Neutrophil (primary cell): ENCODE measurements at regions not wholly inside any gene's neighbourhood (a gene's known extent, or its start where the extent isn't known, plus 50 kb on each side); places are given as distances from the start of the nearest gene placed in this dataset.

Source experiments
- H3K27ac ChIP-seq: fragments of 200-600 bp; sonication (generic); 2 replicates; pipeline ENCODE4 v1.5.1; 2016; ENCODE audit warnings: mild to moderate bottlenecking, moderate library complexity
- H3K27me3 ChIP-seq: fragments of 200-600 bp; sonication (generic); 2 replicates; pipeline ENCODE4 v1.6.0; 2016; ENCODE audit warnings: mild to moderate bottlenecking
- H3K36me3 ChIP-seq: fragments of 200-600 bp; sonication (generic); 2 replicates; pipeline ENCODE4 v1.5.1; 2017
- H3K4me1 ChIP-seq, 2 experiments: fragments of 200-600 bp in 1 of 2; sonication (generic) in 1 of 2; 1 replicate in 1 of 2; 2 replicates in 1 of 2; pipeline versions ENCODE4 v1.5.1 to v1.6.1; 2013 to 2016; ENCODE audit warnings: low read depth in 1 of 2, low read length in 1 of 2, mild to moderate bottlenecking in 1 of 2, moderate library complexity in 1 of 2; ENCODE audit not compliant: control insufficient read depth in 1 of 2, insufficient read depth in 1 of 2
- H3K4me3 ChIP-seq, 2 experiments: fragments of 200-600 bp in 1 of 2; sonication (generic) in 1 of 2; 1 replicate in 1 of 2; 2 replicates in 1 of 2; pipeline ENCODE4 v1.5.1; 2013 to 2016; ENCODE audit warnings: low read depth in 1 of 2, low read length in 1 of 2, mild to moderate bottlenecking in 1 of 2, moderate library complexity in 1 of 2
- H3K9me3 ChIP-seq: fragments of 200-600 bp; sonication (generic); 2 replicates; pipeline ENCODE4 v1.5.1; 2016
- TF ChIP-seq, protein P1 (sequence below): fragments of 200-600 bp; sonication (generic); IDR thresholded peaks from 2 replicates; pipeline ENCODE4 v1.5.1; 2016; ENCODE audit warnings: antibody characterized with exemption

DNA sequence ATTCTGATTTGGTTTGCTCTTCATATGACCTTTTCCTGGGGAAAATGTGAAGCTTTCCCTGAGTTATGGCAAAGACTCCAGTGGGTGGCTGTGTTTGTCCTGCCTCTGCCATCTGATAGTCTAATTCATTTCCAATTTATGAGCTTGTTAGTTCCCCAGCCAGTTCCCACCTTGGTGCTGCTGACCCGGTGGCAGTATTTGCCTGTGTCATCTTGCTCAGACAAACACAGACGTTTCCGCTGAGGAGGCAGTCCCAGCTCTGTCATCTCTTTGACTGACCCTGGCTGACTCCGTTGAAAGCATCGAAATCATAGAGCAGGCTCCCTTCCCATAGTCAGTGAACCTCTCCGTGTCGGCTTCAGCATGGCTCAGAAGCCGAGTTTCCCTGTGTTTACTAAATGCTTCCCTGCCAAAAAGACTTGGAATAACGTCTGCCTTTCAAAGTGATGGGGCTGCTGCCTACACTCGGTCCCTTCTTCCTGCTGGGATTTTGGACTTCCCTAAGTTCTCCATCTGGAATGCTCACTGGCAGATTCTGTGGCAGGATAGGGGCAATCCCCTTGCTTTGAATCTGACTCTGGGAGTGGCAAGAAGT is 538.3 kb downstream of the NPIPA7 start:
- Histone ChIP-seq H3K27me3 (no peaks in the 10 kb centered on the region), H3K4me1 (no peaks in the 10 kb centered on the region), H3K4me3 (no peak overlapping the region), H3K36me3 (no peaks in the 10 kb centered on the region), H3K9me3 (no peaks in the 10 kb centered on the region), H3K27ac (no peak overlapping the region)
- TF ChIP-seq, protein P1, sequence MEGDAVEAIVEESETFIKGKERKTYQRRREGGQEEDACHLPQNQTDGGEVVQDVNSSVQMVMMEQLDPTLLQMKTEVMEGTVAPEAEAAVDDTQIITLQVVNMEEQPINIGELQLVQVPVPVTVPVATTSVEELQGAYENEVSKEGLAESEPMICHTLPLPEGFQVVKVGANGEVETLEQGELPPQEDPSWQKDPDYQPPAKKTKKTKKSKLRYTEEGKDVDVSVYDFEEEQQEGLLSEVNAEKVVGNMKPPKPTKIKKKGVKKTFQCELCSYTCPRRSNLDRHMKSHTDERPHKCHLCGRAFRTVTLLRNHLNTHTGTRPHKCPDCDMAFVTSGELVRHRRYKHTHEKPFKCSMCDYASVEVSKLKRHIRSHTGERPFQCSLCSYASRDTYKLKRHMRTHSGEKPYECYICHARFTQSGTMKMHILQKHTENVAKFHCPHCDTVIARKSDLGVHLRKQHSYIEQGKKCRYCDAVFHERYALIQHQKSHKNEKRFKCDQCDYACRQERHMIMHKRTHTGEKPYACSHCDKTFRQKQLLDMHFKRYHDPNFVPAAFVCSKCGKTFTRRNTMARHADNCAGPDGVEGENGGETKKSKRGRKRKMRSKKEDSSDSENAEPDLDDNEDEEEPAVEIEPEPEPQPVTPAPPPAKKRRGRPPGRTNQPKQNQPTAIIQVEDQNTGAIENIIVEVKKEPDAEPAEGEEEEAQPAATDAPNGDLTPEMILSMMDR: no peak

DNA sequence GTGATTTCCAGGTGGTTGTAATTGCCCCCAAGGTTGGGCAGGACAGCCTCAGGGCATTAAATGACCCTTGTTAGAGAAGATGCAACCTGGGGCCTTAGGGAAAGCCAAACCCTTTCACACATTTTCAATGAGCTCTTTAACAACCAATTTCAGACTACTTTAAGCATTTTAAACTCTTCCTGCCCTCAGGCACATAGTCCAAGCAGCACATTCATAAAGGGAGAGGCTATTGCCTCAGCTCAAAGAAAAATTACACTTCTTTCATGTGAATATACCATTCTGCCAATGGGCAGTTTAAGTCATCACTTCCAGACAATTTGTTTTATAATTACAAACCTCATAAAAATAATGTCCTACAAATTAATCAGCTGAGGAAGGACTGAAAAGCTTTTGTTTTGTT is 544.5 kb downstream of the NPIPA7 start:
- H3K9me3 ChIP-seq: no peaks in the 10 kb centered on the region
- TF ChIP-seq, protein P1: no peak
- no peaks in the 10 kb centered on the region for H3K4me1 ChIP-seq
- no peak overlapping the region for H3K4me3 ChIP-seq
- no peaks in the 10 kb centered on the region for H3K27me3 ChIP-seq
- H3K36me3 ChIP-seq: no peaks in the 10 kb centered on the region
- H3K27ac ChIP-seq: no peak overlapping the region

DNA sequence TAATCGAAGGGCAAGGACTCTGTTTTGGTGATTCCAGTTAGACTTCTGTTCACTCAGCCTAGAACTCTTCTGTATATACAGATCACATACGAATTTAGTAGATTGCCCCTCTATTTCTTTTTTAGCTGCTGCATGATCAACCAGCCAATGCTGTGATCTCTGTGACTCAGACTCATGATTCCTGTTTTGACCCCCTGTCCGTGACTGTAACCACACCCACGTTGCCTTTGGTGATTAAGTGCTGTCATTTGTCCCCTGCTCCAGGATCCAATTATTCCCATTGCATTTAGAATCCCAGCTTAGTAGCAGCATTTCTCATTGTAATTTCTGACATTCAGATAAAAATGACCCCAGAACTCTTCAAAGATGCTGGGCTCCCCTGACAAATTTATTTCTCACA is 545.7 kb downstream of the NPIPA7 start:
- no peaks in the 10 kb centered on the region for H3K36me3 ChIP-seq
- no peaks in the 10 kb centered on the region for H3K9me3 ChIP-seq
- TF ChIP-seq, protein P1: no peak
- H3K4me1 ChIP-seq: no peaks in the 10 kb centered on the region
- no peaks in the 10 kb centered on the region for H3K27me3 ChIP-seq
- H3K4me3 ChIP-seq: no peak overlapping the region
- H3K27ac ChIP-seq: no peak overlapping the region

DNA sequence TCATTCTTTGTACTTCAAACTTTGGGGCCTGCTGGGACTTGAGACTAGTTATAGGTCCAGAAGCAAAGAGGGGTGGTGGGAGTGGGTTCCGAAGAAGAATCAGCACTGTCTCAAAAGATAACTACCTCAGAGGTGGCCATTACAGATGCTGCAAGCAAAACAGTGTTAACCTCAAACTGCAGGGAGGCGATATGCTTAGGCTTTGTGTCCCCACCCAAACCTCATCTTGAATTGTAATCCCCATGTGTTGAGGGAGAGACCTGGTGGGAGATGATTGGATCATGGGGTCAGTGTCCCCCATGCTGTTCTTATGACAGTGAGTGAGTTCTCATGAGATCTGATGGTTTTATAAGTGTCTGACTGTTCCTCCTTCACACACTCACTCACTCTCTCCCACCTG is 545.3 kb downstream of the XYLT1 start:
- Histone ChIP-seq H3K4me3 (no peak overlapping the region), H3K27ac (no peak overlapping the region), H3K27me3 (no peaks in the 10 kb centered on the region), H3K36me3 (no peaks in the 10 kb centered on the region), H3K4me1 (no peaks in the 10 kb centered on the region), H3K9me3 (no peaks in the 10 kb centered on the region)
- TF ChIP-seq, protein P1: no peak

DNA sequence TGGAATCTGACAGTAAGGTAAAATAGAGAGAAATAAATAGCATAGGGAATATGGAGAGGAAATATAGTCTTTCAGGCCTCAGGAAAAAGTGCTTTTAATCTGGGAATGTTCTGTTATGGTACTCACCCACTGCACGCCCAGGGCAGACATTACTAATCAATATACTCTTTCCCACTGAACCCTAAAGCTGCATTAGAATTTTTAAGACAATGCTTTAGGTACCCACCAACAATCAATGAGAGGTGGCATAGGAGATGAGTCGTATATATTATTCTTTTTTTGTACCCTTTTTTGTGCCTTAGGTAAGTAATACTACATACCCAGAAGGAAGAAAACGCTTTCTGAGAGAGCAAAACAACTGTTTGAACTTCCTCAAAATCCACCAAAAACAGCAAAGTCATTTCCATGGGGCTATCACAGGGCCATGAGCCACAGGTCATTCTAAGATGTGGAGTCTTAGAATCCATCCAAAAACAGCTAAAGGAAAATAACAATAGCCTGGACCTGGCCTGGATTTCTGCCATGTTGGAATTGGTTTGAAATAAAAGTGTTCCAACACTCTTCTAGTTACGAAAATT is 542.1 kb downstream of the XYLT1 start:
- no peak overlapping the region for H3K4me3 ChIP-seq
- no peak overlapping the region for H3K27ac ChIP-seq
- no peaks in the 10 kb centered on the region for H3K36me3 ChIP-seq
- no peaks in the 10 kb centered on the region for H3K27me3 ChIP-seq
- H3K4me1 ChIP-seq: no peaks in the 10 kb centered on the region
- no peaks in the 10 kb centered on the region for H3K9me3 ChIP-seq
- TF ChIP-seq, protein P1: no peak
